MM.1S (cell line): ENCODE measurements at regions not wholly inside any gene's neighbourhood (a gene's known extent, or its start where the extent isn't known, plus 50 kb on each side); places are given as distances from the start of the nearest gene placed in this dataset.

Experiments used
- DNase-seq: peaks from one replicate; pipeline ENCODE4 v3.0.0-alpha.2; 2015
- H2AFZ ChIP-seq: fragments of 300-600 bp; sonication (generic); 2 replicates; pipeline ENCODE4 v1.6.0; 2016; ENCODE audit warnings: antibody characterized with exemption, low read length
- H3F3A ChIP-seq: fragments of 300-600 bp; sonication (generic); 2 replicates; pipeline ENCODE4 v1.6.1; 2016; ENCODE audit warnings: mild to moderate bottlenecking, antibody characterized with exemption, low read length, moderate library complexity, mixed read lengths; ENCODE audit not compliant: insufficient read depth
- H3K27ac ChIP-seq: fragments of 300-600 bp; sonication (generic); 2 replicates; pipeline ENCODE4 v1.5.1; 2016; ENCODE audit warnings: mild to moderate bottlenecking, low read length
- H3K27me3 ChIP-seq: fragments of 300-600 bp; sonication (generic); replicated peaks from 2 replicates; pipeline ENCODE4 v1.6.0; 2016; ENCODE audit warnings: low read length; ENCODE audit not compliant: insufficient read depth
- H3K36me3 ChIP-seq: fragments of 300-600 bp; sonication (generic); replicated peaks from 2 replicates; pipeline ENCODE4 v1.6.1; 2016; ENCODE audit warnings: mild to moderate bottlenecking, low read length, mixed read lengths; ENCODE audit not compliant: insufficient read depth
- H3K4me1 ChIP-seq: fragments of 300-600 bp; sonication (generic); 2 replicates; pipeline ENCODE4 v1.6.1; 2016; ENCODE audit warnings: low read length, mixed read lengths
- H3K4me2 ChIP-seq: fragments of 300-600 bp; sonication (generic); 2 replicates; pipeline ENCODE4 v1.6.0; 2016; ENCODE audit warnings: low read depth, low read length
- H3K4me3 ChIP-seq: fragments of 300-600 bp; sonication (generic); 2 replicates; pipeline ENCODE4 v1.5.1; 2016; ENCODE audit warnings: low read length, mixed read lengths
- H3K79me2 ChIP-seq: fragments of 300-600 bp; sonication (generic); 2 replicates; pipeline ENCODE4 v1.6.1; 2016; ENCODE audit warnings: mixed run types, low read length, mixed read lengths
- H3K9ac ChIP-seq: fragments of 300-600 bp; sonication (generic); 2 replicates; pipeline ENCODE4 v1.6.1; 2016; ENCODE audit warnings: low read length, mixed read lengths
- H3K9me2 ChIP-seq: fragments of 300-600 bp; sonication (generic); replicated peaks from 2 replicates; pipeline ENCODE4 v1.6.1; 2016; ENCODE audit warnings: mild to moderate bottlenecking, low read length, mixed read lengths; ENCODE audit not compliant: insufficient read depth
- H3K9me3 ChIP-seq: fragments of 300-600 bp; sonication (generic); replicated peaks from 2 replicates; pipeline ENCODE4 v1.6.1; 2016; ENCODE audit warnings: mild to moderate bottlenecking, low read length, mixed read lengths; ENCODE audit not compliant: insufficient read depth
- H4K20me1 ChIP-seq: fragments of 300-600 bp; sonication (generic); 2 replicates; pipeline ENCODE4 v1.6.1; 2016; ENCODE audit warnings: mild to moderate bottlenecking, low read length, moderate library complexity, mixed read lengths; ENCODE audit not compliant: insufficient read depth
- EZH2 ChIP-seq: fragments of 300-600 bp; sonication (generic); optimal IDR thresholded peaks from 2 replicates; pipeline ENCODE3; 2017; ENCODE audit warnings: low read depth, mild to moderate bottlenecking, antibody characterized with exemption, low read length, mixed read lengths
- EZH2phosphoT487 ChIP-seq: fragments of 300-600 bp; sonication (generic); IDR thresholded peaks from 2 replicates; pipeline ENCODE4 v1.6.1; 2018; ENCODE audit warnings: antibody characterized with exemption, low read length
- TF ChIP-seq, protein P1 (sequence below): fragments of 300-600 bp; sonication (generic); IDR thresholded peaks from 2 replicates; pipeline ENCODE4 v1.5.1; 2016; ENCODE audit warnings: antibody characterized with exemption, low read length, mixed read lengths

GRCh38 chr21:28654406-28654805 is 338.3 kb downstream of the LTN1 start:
- no peak for DNase-seq
- TF ChIP-seq EZH2phosphoT487 (no peak), EZH2 (no peak)
- TF ChIP-seq, protein P1, sequence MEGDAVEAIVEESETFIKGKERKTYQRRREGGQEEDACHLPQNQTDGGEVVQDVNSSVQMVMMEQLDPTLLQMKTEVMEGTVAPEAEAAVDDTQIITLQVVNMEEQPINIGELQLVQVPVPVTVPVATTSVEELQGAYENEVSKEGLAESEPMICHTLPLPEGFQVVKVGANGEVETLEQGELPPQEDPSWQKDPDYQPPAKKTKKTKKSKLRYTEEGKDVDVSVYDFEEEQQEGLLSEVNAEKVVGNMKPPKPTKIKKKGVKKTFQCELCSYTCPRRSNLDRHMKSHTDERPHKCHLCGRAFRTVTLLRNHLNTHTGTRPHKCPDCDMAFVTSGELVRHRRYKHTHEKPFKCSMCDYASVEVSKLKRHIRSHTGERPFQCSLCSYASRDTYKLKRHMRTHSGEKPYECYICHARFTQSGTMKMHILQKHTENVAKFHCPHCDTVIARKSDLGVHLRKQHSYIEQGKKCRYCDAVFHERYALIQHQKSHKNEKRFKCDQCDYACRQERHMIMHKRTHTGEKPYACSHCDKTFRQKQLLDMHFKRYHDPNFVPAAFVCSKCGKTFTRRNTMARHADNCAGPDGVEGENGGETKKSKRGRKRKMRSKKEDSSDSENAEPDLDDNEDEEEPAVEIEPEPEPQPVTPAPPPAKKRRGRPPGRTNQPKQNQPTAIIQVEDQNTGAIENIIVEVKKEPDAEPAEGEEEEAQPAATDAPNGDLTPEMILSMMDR, result no peak
- no peak overlapping the region for H2AFZ ChIP-seq
- no peaks in the 10 kb centered on the region for H3K36me3 ChIP-seq
- H3K79me2 ChIP-seq, result no peaks in the 10 kb centered on the region
- H3K4me2 ChIP-seq, result no peak overlapping the region
- no peaks in the 10 kb centered on the region for H3K27me3 ChIP-seq
- no peak overlapping the region for H3K9ac ChIP-seq
- H3K9me2 ChIP-seq, result no peaks in the 10 kb centered on the region
- no peak overlapping the region for H3K4me3 ChIP-seq
- H3K27ac ChIP-seq, result no peak overlapping the region
- no peaks in the 10 kb centered on the region; the same call in 1 of the 2 replicates for H3K9me3 ChIP-seq
- no peaks in the 10 kb centered on the region for H4K20me1 ChIP-seq
- H3F3A ChIP-seq, result no peaks in the 10 kb centered on the region
- no peaks in the 10 kb centered on the region for H3K4me1 ChIP-seq

DNA sequence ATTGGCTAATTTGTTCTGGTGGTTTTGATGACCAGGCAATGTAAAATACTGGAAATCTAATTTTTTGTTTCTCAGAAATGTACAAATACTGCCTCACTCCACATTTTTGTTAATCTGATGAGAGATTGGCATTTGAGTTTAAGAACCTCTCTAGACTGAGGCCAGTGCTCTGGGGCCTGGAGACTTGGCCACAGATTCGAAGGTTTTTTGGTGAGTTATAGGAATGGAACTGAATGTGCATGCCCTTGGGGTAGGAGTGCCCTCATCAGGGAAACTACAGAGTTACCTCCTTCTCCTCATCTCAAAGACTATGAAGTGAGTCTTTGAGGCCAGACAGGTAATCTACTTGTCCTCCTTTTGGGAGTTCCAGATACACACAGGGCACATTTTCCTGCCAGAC is 347.9 kb downstream of the LTN1 start:
- Histone ChIP-seq H3K27me3 (no peaks in the 10 kb centered on the region), H3K79me2 (no peaks in the 10 kb centered on the region), H3K4me3 (no peak overlapping the region), H4K20me1 (no peaks in the 10 kb centered on the region), H3K9me2 (no peaks in the 10 kb centered on the region), H3K9ac (no peak overlapping the region), H3K4me2 (no peak overlapping the region), H3K4me1 (no peaks in the 10 kb centered on the region), H3K9me3 (no peaks in the 10 kb centered on the region), H3F3A (no peaks in the 10 kb centered on the region), H2AFZ (no peak overlapping the region), H3K36me3 (no peaks in the 10 kb centered on the region), H3K27ac (no peak overlapping the region)
- DNase-seq, result no peak
- TF ChIP-seq EZH2 (no peak), EZH2phosphoT487 (no peak)
- TF ChIP-seq, protein P1, result no peak

DNA sequence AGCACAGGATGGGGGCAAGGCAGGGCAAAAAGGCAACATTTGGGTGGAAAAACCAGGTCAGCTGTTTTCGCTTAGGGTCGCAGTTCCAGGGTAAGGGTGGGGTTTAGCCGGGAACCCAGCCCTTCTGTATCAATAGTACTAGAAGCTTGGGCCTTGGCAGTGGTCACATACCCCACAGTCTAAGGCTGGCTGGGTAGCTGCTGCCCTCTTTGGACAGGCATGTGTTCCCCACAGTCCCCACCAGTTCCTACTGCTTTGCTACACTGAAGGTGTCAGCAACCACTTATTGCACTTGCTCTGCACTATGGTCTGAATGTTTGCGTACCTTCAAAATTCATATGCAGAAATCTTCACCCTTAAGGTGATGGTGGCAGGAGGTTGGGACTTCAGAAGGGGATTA is 349.8 kb downstream of the LTN1 start:
- H3K4me3 ChIP-seq, result no peak overlapping the region
- H4K20me1 ChIP-seq, result no peaks in the 10 kb centered on the region
- no peak overlapping the region for H2AFZ ChIP-seq
- no peaks in the 10 kb centered on the region for H3K79me2 ChIP-seq
- no peaks in the 10 kb centered on the region for H3K36me3 ChIP-seq
- H3K9me3 ChIP-seq, result no peaks in the 10 kb centered on the region
- no peaks in the 10 kb centered on the region for H3F3A ChIP-seq
- no peak overlapping the region for H3K9ac ChIP-seq
- no peaks in the 10 kb centered on the region for H3K4me1 ChIP-seq
- no peaks in the 10 kb centered on the region for H3K9me2 ChIP-seq
- no peaks in the 10 kb centered on the region for H3K27me3 ChIP-seq
- no peak overlapping the region for H3K4me2 ChIP-seq
- H3K27ac ChIP-seq, result no peak overlapping the region
- TF ChIP-seq EZH2, result no peak
- no peak for TF ChIP-seq EZH2phosphoT487
- TF ChIP-seq, protein P1, result no peak
- no peak for DNase-seq

GRCh38 chr21:28641731-28642130 is 350.9 kb downstream of the LTN1 start:
- Histone ChIP-seq H3K27ac (no peak overlapping the region), H3K27me3 (no peaks in the 10 kb centered on the region), H3K4me3 (no peak overlapping the region), H3K36me3 (no peaks in the 10 kb centered on the region), H2AFZ (no peak overlapping the region), H3K4me1 (no peaks in the 10 kb centered on the region), H4K20me1 (no peaks in the 10 kb centered on the region), H3K9me3 (no peaks in the 10 kb centered on the region), H3K9ac (no peak overlapping the region), H3K9me2 (no peaks in the 10 kb centered on the region), H3F3A (no peaks in the 10 kb centered on the region), H3K79me2 (no peaks in the 10 kb centered on the region), H3K4me2 (no peak overlapping the region)
- no peak for TF ChIP-seq EZH2phosphoT487
- TF ChIP-seq, protein P1, result no peak
- TF ChIP-seq EZH2, result no peak
- DNase-seq, result no peak
